Fibroblast of skin of scalp (primary cell): ENCODE measurements at regions not wholly inside any gene's neighbourhood (a gene's known extent, or its start where the extent isn't known, plus 50 kb on each side); places are given as distances from the start of the nearest gene placed in this dataset.
"Not testable (repeated sequence)": the region's sequence is repeated elsewhere in the genome, so short reads cannot be mapped to it uniquely, and the experiment has no call there.

ENCODE experiments used
- DNase-seq: peaks from one replicate; pipeline ENCODE4 v3.0.0-alpha.2; 2013

GRCh38 chr3:115397433-115397832 is 225.9 kb upstream of the GAP43 start:
- DNase-seq: peak; percentile 82

- no peak for DNase-seq
Measured at GRCh38 chr3:115398506-115398905, 224.8 kb upstream of the GAP43 start.

GRCh38 chr3:115399750-115400149 is 223.6 kb upstream of the GAP43 start:
- no peak for DNase-seq

- peak; percentile 95 for DNase-seq
Measured at GRCh38 chr3:115401298-115401697, 222.0 kb upstream of the GAP43 start.

- DNase-seq: peak; percentile 96
Measured at GRCh38 chr3:115401851-115402501, 221.3 kb upstream of the GAP43 start.

GRCh38 chr3:115402651-115403050 is 220.7 kb upstream of the GAP43 start:
- DNase-seq: peak; percentile 75

GRCh38 chr3:115403786-115404185 is 219.5 kb upstream of the GAP43 start:
- DNase-seq: no peak

GRCh38 chr3:115409596-115409995 is 213.7 kb upstream of the GAP43 start:
- DNase-seq: no peak

GRCh38 chr3:115414610-115415009 is 208.7 kb upstream of the GAP43 start:
- not testable (repeated sequence) for DNase-seq

GRCh38 chr3:115415246-115415996 is 207.9 kb upstream of the GAP43 start:
- DNase-seq: no peak

- no peak for DNase-seq
Measured at GRCh38 chr3:115418583-115418982, 204.7 kb upstream of the GAP43 start.

- no peak for DNase-seq
Measured at GRCh38 chr3:115420086-115420485, 203.2 kb upstream of the GAP43 start.

- no peak for DNase-seq
Measured at GRCh38 chr3:115423170-115423569, 200.1 kb upstream of the GAP43 start.

GRCh38 chr3:115428841-115429240 is 194.5 kb upstream of the GAP43 start:
- DNase-seq: peak; percentile 11

GRCh38 chr3:115436767-115437301 is 186.5 kb upstream of the GAP43 start:
- peak; percentile 98 for DNase-seq

- DNase-seq: no peak
Measured at GRCh38 chr3:115438799-115439198, 184.5 kb upstream of the GAP43 start.

- no peak for DNase-seq
Measured at GRCh38 chr3:115445559-115445958, 177.8 kb upstream of the GAP43 start.

GRCh38 chr3:115448851-115449250 is 174.5 kb upstream of the GAP43 start:
- DNase-seq: no peak

- DNase-seq: no peak
Measured at GRCh38 chr3:115450036-115450435, 173.3 kb upstream of the GAP43 start.

GRCh38 chr3:115464036-115464435 is 159.3 kb upstream of the GAP43 start:
- no peak for DNase-seq

- no peak for DNase-seq
Measured at GRCh38 chr3:115469649-115470048, 153.7 kb upstream of the GAP43 start.

- DNase-seq: no peak
Measured at GRCh38 chr3:115470254-115470653, 153.1 kb upstream of the GAP43 start.

GRCh38 chr3:115475178-115476041 is 147.9 kb upstream of the GAP43 start:
- no peak for DNase-seq
